CD4-positive, alpha-beta T cell (primary cell): ENCODE measurements at regions not wholly inside any gene's neighbourhood (a gene's known extent, or its start where the extent isn't known, plus 50 kb on each side); places are given as distances from the start of the nearest gene placed in this dataset.

Experiments
- ATAC-seq: fragments of 200-7000 bp; cut with Tn5 transposase; one replicate; pipeline ENCODE4 v1.10.0; 2022; ENCODE audit warnings: mild to moderate bottlenecking; ENCODE audit not compliant: poor library complexity
- CTCF ChIA-PET: fragments of 350-600 bp; sonication (Branson Sonifier 250); formaldehyde crosslinking; loops from one replicate; lab custom pipeline; 2021; ENCODE audit warnings: antibody characterized with exemption, inconsistent platforms; lab: Charles Lee
- POLR2A ChIA-PET: fragments of 350-600 bp; sonication (Branson Sonifier 250); formaldehyde crosslinking; loops from one replicate; lab custom pipeline; 2021; ENCODE audit warnings: antibody characterized with exemption, inconsistent platforms; lab: Charles Lee
- DNase-seq, 14 experiments: peaks; one replicate each; pipeline ENCODE4 v3.0.0-alpha.2; 2013 to 2020; ENCODE audit warnings: mixed read lengths in 2 of 14
- H3K27ac ChIP-seq, 2 donors: one replicate each; pipeline versions ENCODE4 v1.5.1 to v1.7.0; 2013; ENCODE audit warnings: low read length in 2 of 2, low read depth in 1 of 2, mild to moderate bottlenecking in 1 of 2
- H3K27me3 ChIP-seq, 2 experiments: 1 replicate in 1 of 2; 2 replicates in 1 of 2; pipeline versions ENCODE4 v1.6.1 to v1.7.0; 2013; ENCODE audit warnings: low read length in 2 of 2, control low read depth in 1 of 2, mild to moderate bottlenecking in 1 of 2, moderate library complexity in 1 of 2; ENCODE audit not compliant: insufficient read depth in 2 of 2, control insufficient read depth in 1 of 2
- H3K36me3 ChIP-seq: one replicate; pipeline ENCODE4 v1.6.1; 2013; ENCODE audit warnings: low read length, control low read depth; ENCODE audit not compliant: insufficient read depth
- H3K4me1 ChIP-seq: one replicate; pipeline ENCODE4 v1.6.1; 2013; ENCODE audit warnings: low read length, control low read depth; ENCODE audit not compliant: insufficient read depth
- H3K4me3 ChIP-seq: one replicate; pipeline ENCODE4 v1.5.1; 2013; ENCODE audit warnings: mild to moderate bottlenecking, low read length, moderate library complexity
- H3K9me3 ChIP-seq, 2 experiments: 1 replicate in 1 of 2; 2 replicates in 1 of 2; pipeline versions ENCODE4 v1.6.1 to v1.7.0; 2013; ENCODE audit warnings: low read length in 2 of 2, mild to moderate bottlenecking in 2 of 2, control low read depth in 1 of 2, moderate library complexity in 1 of 2; ENCODE audit not compliant: control insufficient read depth in 1 of 2, insufficient read depth in 1 of 2
- H3K27ac Mint-ChIP-seq: one replicate; pipeline ENCODE4 v1.8.0; 2020; ENCODE audit warnings: mixed read lengths
- H3K27me3 Mint-ChIP-seq: one replicate; pipeline ENCODE4 v1.8.0; 2021; ENCODE audit warnings: mixed read lengths
- H3K36me3 Mint-ChIP-seq: one replicate; pipeline ENCODE4 v1.8.0; 2021; ENCODE audit warnings: low read depth, mixed read lengths
- H3K4me1 Mint-ChIP-seq: one replicate; pipeline ENCODE4 v1.8.0; 2021; ENCODE audit warnings: low read depth, mixed read lengths
- H3K4me3 Mint-ChIP-seq: one replicate; pipeline ENCODE4 v1.8.0; 2020; ENCODE audit warnings: mild to moderate bottlenecking, mixed read lengths
- H3K9me3 Mint-ChIP-seq: one replicate; pipeline ENCODE4 v1.8.0; 2020; ENCODE audit warnings: mixed read lengths
- CTCF ChIP-seq: fragments of 200-600 bp; IDR thresholded peaks from one replicate; pipeline ENCODE4 v1.8.0; 2022; ENCODE audit warnings: antibody characterized with exemption, mild to moderate bottlenecking
- intact Hi-C, 2 experiments: fragments of 100-400 bp; cut with DNase I in 1 of 2; cut with micrococcal nuclease in 1 of 2; formaldehyde crosslinking; loops; one replicate each; pipeline versions ENCODE4 v1.15.1 to v1.9.0; 2023 to 2025; cut with DNase I, micrococcal nuclease

DNA sequence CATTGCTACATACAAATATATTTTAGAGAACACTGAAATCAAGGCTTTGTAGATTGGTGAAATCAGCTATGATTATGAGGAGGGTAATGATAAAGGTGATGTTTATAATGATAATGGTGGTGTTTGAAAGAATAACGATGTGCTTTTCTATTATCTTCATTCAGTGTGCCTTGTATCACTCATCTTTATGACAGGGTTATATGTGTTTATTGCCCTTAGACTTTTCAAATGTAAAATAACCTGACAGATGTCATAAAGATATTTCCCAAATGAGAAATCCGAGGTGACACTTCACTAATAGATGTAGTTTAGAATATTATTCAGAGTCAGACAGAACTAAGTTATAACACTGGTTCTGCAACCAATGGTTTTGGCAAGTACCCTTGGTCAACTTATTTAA is 323.0 kb upstream of the SPANXN4 start:
- Mint-ChIP-seq H3K4me3 (no peak overlapping the region), H3K9me3 (peaks cover 2% of the 10 kb centered on the region), H3K27me3 (no peaks in the 10 kb centered on the region), H3K27ac (no peak overlapping the region), H3K36me3 (no peaks in the 10 kb centered on the region), H3K4me1 (no peaks in the 10 kb centered on the region)
- ChIA-PET POLR2A (no interaction called here), CTCF (no interaction called here)
- ATAC-seq (no peak), DNase-seq (no peak)
- H3K36me3 ChIP-seq: no peaks in the 10 kb centered on the region
- TF ChIP-seq CTCF: no peak
- no peak overlapping the region for H3K27ac ChIP-seq
- H3K4me1 ChIP-seq: no peaks in the 10 kb centered on the region
- peaks cover 0 to 8% of the 10 kb centered on the region in 2 experiments for H3K9me3 ChIP-seq
- no peaks in the 10 kb centered on the region for H3K27me3 ChIP-seq
- H3K4me3 ChIP-seq: no peak overlapping the region
- intact Hi-C loops: no loop called here

DNA sequence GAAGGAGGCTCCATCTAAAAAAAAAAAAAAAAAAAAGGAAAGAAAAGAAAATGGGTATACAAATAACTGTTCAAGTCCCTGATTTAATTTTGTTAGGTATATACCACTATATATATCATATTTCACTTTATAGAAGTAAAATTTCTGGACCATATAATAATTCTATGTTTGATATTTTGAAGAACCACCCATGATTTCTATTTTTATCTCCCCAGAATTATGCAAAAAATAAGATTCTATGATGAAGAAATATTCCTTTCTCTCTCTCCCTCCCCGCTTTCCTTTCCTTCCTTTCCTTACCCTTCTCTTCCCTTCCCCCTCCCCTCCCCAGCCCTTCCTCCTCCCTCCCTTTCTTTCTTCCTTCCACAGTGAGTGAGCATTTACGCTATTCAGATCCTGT is 337.5 kb upstream of the SPANXN4 start:
- H3K4me1 Mint-ChIP-seq: no peaks in the 10 kb centered on the region
- H3K27ac Mint-ChIP-seq: no peak overlapping the region
- no peak overlapping the region for H3K27ac ChIP-seq
- TF ChIP-seq CTCF: no peak
- peaks cover 0 to 4% of the 10 kb centered on the region in 2 experiments for H3K9me3 ChIP-seq
- DNase-seq: no peak
- ATAC-seq: no peak
- CTCF ChIA-PET: no interaction called here
- H3K9me3 Mint-ChIP-seq: no peaks in the 10 kb centered on the region
- H3K4me3 Mint-ChIP-seq: no peak overlapping the region
- intact Hi-C loops: no loop called here
- POLR2A ChIA-PET: no interaction called here
- H3K36me3 Mint-ChIP-seq: no peaks in the 10 kb centered on the region
- H3K4me3 ChIP-seq: no peak overlapping the region
- no peaks in the 10 kb centered on the region for H3K36me3 ChIP-seq
- H3K27me3 ChIP-seq: no peaks in the 10 kb centered on the region
- no peaks in the 10 kb centered on the region for H3K27me3 Mint-ChIP-seq
- H3K4me1 ChIP-seq: no peaks in the 10 kb centered on the region

DNA sequence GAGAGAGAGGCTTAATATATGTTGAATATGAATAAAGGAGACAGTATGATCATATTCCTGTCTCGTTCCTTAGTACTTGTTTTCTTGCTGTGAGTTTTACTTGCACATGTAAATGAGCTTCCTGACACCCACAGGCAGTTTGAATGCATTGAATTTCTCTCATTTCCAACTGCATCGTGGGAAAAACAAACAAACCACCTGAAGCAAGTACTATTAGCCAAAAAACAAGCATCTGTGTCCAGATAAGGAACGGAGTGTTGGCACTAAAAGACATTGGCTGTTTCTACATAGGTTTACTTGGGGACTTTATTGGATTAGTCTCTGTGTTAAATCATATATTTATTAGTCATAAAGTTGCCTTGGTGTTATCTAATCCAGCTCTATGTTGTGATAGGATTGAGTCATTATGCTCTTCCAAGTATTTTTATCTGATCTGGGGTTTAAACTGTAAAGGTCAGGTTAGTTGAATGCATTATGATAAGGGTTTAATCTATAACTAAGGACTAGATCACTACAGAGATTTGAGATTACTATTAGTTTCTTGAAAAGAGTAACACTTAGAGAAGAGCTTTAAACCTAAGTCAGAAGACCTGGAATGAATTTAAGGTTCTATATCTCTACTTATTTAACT is 339.0 kb upstream of the SPANXN4 start:
- CTCF ChIA-PET: no interaction called here
- Histone ChIP-seq H3K27me3 (no peaks in the 10 kb centered on the region), H3K4me1 (no peaks in the 10 kb centered on the region), H3K4me3 (no peak overlapping the region), H3K36me3 (no peaks in the 10 kb centered on the region), H3K27ac (no peak overlapping the region), H3K9me3 (peaks cover 0 to 4% of the 10 kb centered on the region in 2 experiments)
- Mint-ChIP-seq H3K27me3 (no peaks in the 10 kb centered on the region), H3K4me3 (no peak overlapping the region), H3K36me3 (no peaks in the 10 kb centered on the region), H3K27ac (no peak overlapping the region), H3K4me1 (no peaks in the 10 kb centered on the region), H3K9me3 (no peaks in the 10 kb centered on the region)
- intact Hi-C loops: no loop called here
- DNase-seq (no peak), ATAC-seq (no peak)
- TF ChIP-seq CTCF: no peak
- POLR2A ChIA-PET: no interaction called here
